Uterus (tissue), 3 donors: ENCODE measurements at regions not wholly inside any gene's neighbourhood (a gene's known extent, or its start where the extent isn't known, plus 50 kb on each side); places are given as distances from the start of the nearest gene placed in this dataset.

Source experiments
- DNase-seq, 2 donors: peaks; one replicate each; pipeline ENCODE4 v3.0.0-alpha.2; 2019 to 2020
- H3K27ac ChIP-seq, 2 donors: fragments of 200-600 bp; sonication (generic); 1 replicate in 1 of 2; 2 replicates in 1 of 2; pipeline ENCODE4 v1.5.1; 2016 to 2018
- H3K27me3 ChIP-seq, 2 donors: fragments of 200-600 bp; sonication (generic); one replicate each; pipeline ENCODE4 v1.5.1; 2018 to 2019; ENCODE audit warnings: control low read depth in 1 of 2
- H3K36me3 ChIP-seq, 2 donors: fragments of 200-600 bp; sonication (generic); one replicate each; pipeline ENCODE4 v1.5.1; 2019; ENCODE audit warnings: control low read depth in 1 of 2
- H3K4me1 ChIP-seq, 2 donors: fragments of 200-600 bp; sonication (generic); one replicate each; pipeline ENCODE4 v1.5.1; 2018 to 2019; ENCODE audit warnings: control low read depth in 1 of 2
- H3K4me3 ChIP-seq, 2 donors: fragments of 200-600 bp; sonication (generic); 1 replicate in 1 of 2; 2 replicates in 1 of 2; pipeline ENCODE4 v1.5.1; 2018 to 2019; ENCODE audit warnings: mild to moderate bottlenecking in 1 of 2
- H3K9me3 ChIP-seq, 2 donors: fragments of 200-600 bp; sonication (generic); one replicate each; pipeline ENCODE4 v1.5.1; 2019; ENCODE audit warnings: control low read depth in 1 of 2
- POLR2A ChIP-seq, 2 donors: fragments of 450-650 bp; IDR thresholded peaks; one replicate each; pipeline ENCODE4 v1.6.1; 2016; ENCODE audit warnings: antibody characterized with exemption in 2 of 2, mild to moderate bottlenecking in 1 of 2, moderate library complexity in 1 of 2
- intact Hi-C: fragments of 100-400 bp; cut with DNase I; formaldehyde crosslinking; loops from one replicate; pipeline ENCODE4 v1.15.1; 2023; ENCODE audit warnings: low total_unique reads
- TF ChIP-seq, protein P1 (sequence below), 4 experiments: fragments of 200-600 bp in 2 of 4; fragments of 450-650 bp in 2 of 4; sonication (generic) in 2 of 4; IDR thresholded peaks; one replicate each; pipeline ENCODE4 v1.5.1; 2016 to 2019; ENCODE audit warnings: antibody characterized with exemption in 4 of 4, mild to moderate bottlenecking in 2 of 4, moderate library complexity in 1 of 4
- donor health status: DM: yes; HTN: yes; CAD: no.

DNA sequence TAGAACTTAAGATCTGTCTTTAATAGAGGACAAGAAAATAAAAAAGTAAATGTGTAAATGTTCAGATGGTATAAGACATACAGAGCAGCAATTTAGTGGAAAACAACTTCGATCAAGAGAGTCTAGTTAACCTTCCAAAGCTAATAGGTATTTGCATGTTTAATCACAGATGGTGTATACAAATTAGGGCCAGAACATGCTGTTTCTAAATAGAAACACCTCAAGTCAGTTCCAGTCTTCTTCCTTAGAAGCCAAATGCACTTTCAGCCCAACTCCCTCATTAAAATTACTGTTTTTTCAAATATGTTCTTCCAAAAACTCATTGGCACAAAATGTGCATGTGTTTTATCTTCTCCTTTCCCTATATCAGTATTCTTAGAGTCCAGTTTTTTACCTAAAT lies 604.4 kb downstream of the SLC6A15 start:
- DNase-seq = no peak
- Histone ChIP-seq H3K9me3 (no peaks in the 10 kb centered on the region), H3K4me1 (no peaks in the 10 kb centered on the region), H3K27me3 (no peaks in the 10 kb centered on the region), H3K27ac (no peak overlapping the region), H3K4me3 (no peak overlapping the region), H3K36me3 (no peaks in the 10 kb centered on the region)
- intact Hi-C loops = no loop called here
- no peak for TF ChIP-seq POLR2A (IDR thresholded peaks at IDR 0.05)
- TF ChIP-seq, protein P1, sequence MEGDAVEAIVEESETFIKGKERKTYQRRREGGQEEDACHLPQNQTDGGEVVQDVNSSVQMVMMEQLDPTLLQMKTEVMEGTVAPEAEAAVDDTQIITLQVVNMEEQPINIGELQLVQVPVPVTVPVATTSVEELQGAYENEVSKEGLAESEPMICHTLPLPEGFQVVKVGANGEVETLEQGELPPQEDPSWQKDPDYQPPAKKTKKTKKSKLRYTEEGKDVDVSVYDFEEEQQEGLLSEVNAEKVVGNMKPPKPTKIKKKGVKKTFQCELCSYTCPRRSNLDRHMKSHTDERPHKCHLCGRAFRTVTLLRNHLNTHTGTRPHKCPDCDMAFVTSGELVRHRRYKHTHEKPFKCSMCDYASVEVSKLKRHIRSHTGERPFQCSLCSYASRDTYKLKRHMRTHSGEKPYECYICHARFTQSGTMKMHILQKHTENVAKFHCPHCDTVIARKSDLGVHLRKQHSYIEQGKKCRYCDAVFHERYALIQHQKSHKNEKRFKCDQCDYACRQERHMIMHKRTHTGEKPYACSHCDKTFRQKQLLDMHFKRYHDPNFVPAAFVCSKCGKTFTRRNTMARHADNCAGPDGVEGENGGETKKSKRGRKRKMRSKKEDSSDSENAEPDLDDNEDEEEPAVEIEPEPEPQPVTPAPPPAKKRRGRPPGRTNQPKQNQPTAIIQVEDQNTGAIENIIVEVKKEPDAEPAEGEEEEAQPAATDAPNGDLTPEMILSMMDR (IDR thresholded peaks at IDR 0.05) = no peak

GRCh38 chr12:84305144-84305543 lies 607.5 kb downstream of the SLC6A15 start:
- no peaks in the 10 kb centered on the region for H3K27me3 ChIP-seq
- no peak for TF ChIP-seq POLR2A (IDR thresholded peaks at IDR 0.05)
- DNase-seq = no peak
- no peak overlapping the region for H3K27ac ChIP-seq
- H3K9me3 ChIP-seq = no peaks in the 10 kb centered on the region
- intact Hi-C loops = no loop called here
- no peak overlapping the region for H3K4me3 ChIP-seq
- no peaks in the 10 kb centered on the region for H3K4me1 ChIP-seq
- H3K36me3 ChIP-seq = no peaks in the 10 kb centered on the region

DNA sequence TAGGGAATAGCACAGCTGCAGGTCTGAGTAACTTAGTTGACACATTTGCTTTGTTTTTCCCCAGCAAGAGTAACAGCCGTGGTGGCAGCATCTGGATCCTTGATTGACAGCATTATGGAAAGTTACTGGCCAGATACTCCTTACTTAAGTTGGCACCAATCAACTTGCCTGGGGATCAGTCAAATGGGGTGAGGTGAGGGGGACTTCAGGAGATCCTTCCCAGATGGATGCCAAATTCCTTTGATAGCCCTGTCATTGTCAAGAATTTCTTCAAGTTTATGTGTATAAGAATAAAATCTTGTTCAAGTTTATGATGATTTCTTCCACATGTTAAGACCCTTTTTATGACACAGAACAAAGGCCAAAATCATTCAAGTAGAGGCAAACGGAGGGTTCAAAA lies 618.4 kb downstream of the SLC6A15 start:
- Histone ChIP-seq H3K4me1 (no peaks in the 10 kb centered on the region), H3K36me3 (no peaks in the 10 kb centered on the region), H3K27ac (no peak overlapping the region), H3K4me3 (no peak overlapping the region), H3K27me3 (no peaks in the 10 kb centered on the region), H3K9me3 (no peaks in the 10 kb centered on the region)
- no peak for DNase-seq
- TF ChIP-seq POLR2A (IDR thresholded peaks at IDR 0.05) = no peak
- TF ChIP-seq, protein P1 (IDR thresholded peaks at IDR 0.05) = no peak
- intact Hi-C loops = no loop called here

DNA sequence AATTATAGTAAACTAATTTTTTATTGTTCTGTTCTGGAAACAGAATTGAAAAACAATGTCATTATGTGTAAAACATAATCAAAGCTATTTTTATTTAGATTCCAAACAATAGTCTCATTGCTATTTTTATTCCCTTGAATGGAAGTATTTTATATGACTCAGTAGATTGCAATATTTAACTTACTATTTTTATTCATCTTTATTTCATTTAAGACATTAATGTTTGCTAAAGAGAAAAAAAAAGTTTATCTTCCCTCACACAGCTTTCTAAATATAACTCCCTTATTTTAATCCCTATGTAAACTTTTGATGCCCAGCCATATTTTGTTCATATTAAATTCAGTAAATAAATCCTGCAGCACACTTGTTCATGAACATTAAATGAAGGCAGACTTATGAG lies 622.4 kb downstream of the SLC6A15 start:
- DNase-seq = no peak
- intact Hi-C loops = no loop called here
- no peaks in the 10 kb centered on the region for H3K27me3 ChIP-seq
- TF ChIP-seq, protein P1 (IDR thresholded peaks at IDR 0.05) = no peak
- TF ChIP-seq POLR2A (IDR thresholded peaks at IDR 0.05) = no peak
- no peak overlapping the region for H3K4me3 ChIP-seq
- no peaks in the 10 kb centered on the region for H3K4me1 ChIP-seq
- H3K36me3 ChIP-seq = no peaks in the 10 kb centered on the region
- no peak overlapping the region for H3K27ac ChIP-seq
- H3K9me3 ChIP-seq = no peaks in the 10 kb centered on the region

- intact Hi-C loops = no loop called here
Observed at GRCh38 chr12:84277986-84278385, 634.6 kb downstream of the SLC6A15 start.

More at GRCh38 chr12:84277986-84278385, 634.6 kb downstream of the SLC6A15 start:
- TF ChIP-seq, protein P1 (IDR thresholded peaks at IDR 0.05) = no peak
- TF ChIP-seq POLR2A (IDR thresholded peaks at IDR 0.05) = no peak
- no peaks in the 10 kb centered on the region for H3K9me3 ChIP-seq
- H3K27me3 ChIP-seq = no peaks in the 10 kb centered on the region
- H3K4me1 ChIP-seq = no peaks in the 10 kb centered on the region
- H3K4me3 ChIP-seq = no peak overlapping the region
- no peak for DNase-seq
- no peaks in the 10 kb centered on the region for H3K36me3 ChIP-seq
- H3K27ac ChIP-seq = no peak overlapping the region
